Activated CD8-positive, alpha-beta T cell treated with anti-CD3 and anti-CD28 coated beads for 36 hours (primary cell): ENCODE measurements at regions not wholly inside any gene's neighbourhood (a gene's known extent, or its start where the extent isn't known, plus 50 kb on each side); places are given as distances from the start of the nearest gene placed in this dataset.

Experiments used
- ATAC-seq: fragments of 200-7000 bp; cut with Tn5 transposase; one replicate; pipeline ENCODE4 v1.10.0; 2021; ENCODE audit warnings: mild to moderate bottlenecking, moderate library complexity
- CTCF ChIA-PET: fragments of 350-600 bp; sonication (Branson Sonifier 250); formaldehyde crosslinking; loops from one replicate; lab custom pipeline; 2021; ENCODE audit warnings: antibody characterized with exemption; lab: Charles Lee
- POLR2A ChIA-PET: fragments of 350-600 bp; sonication (Branson Sonifier 250); formaldehyde crosslinking; loops from one replicate; lab custom pipeline; 2021; ENCODE audit warnings: antibody characterized with exemption; lab: Charles Lee
- DNase-seq: peaks from one replicate; pipeline ENCODE4 v3.0.0-alpha.2; 2020
- H3K27ac Mint-ChIP-seq: one replicate; pipeline ENCODE4 v1.8.0; 2021; ENCODE audit warnings: mild to moderate bottlenecking, mixed read lengths
- H3K27me3 Mint-ChIP-seq: one replicate; pipeline ENCODE4 v1.8.0; 2021; ENCODE audit warnings: mixed read lengths
- H3K36me3 Mint-ChIP-seq: one replicate; pipeline ENCODE4 v1.8.0; 2021; ENCODE audit warnings: low read depth, mixed read lengths
- H3K4me1 Mint-ChIP-seq: one replicate; pipeline ENCODE4 v1.8.0; 2021; ENCODE audit warnings: low read depth, mixed read lengths
- H3K4me3 Mint-ChIP-seq: one replicate; pipeline ENCODE4 v1.8.0; 2021; ENCODE audit warnings: mild to moderate bottlenecking, moderate library complexity, mixed read lengths
- H3K9me3 Mint-ChIP-seq: one replicate; pipeline ENCODE4 v1.8.0; 2021; ENCODE audit warnings: mixed read lengths
- CTCF ChIP-seq: fragments of 200-600 bp; IDR thresholded peaks from one replicate; pipeline ENCODE4 v1.8.0; 2022; ENCODE audit warnings: antibody characterized with exemption, mild to moderate bottlenecking
- intact Hi-C: fragments of 100-400 bp; cut with micrococcal nuclease; formaldehyde crosslinking; loops from one replicate; pipeline ENCODE4 v1.10.0; 2022

- no peak for ATAC-seq
- Mint-ChIP-seq H3K4me1 (no peaks in the 10 kb centered on the region), H3K27me3 (peaks cover 5% of the 10 kb centered on the region), H3K4me3 (no peak overlapping the region), H3K27ac (no peak overlapping the region), H3K36me3 (no peaks in the 10 kb centered on the region), H3K9me3 (no peaks in the 10 kb centered on the region)
- DNase-seq: no peak
- ChIA-PET POLR2A (no interaction called here), CTCF (no interaction called here)
- intact Hi-C loops: no loop called here
- no peak for TF ChIP-seq CTCF
These were observed 132.1 kb upstream of the MOCS1 start for GRCh38 chr6:40066372-40066771.

- no peak for DNase-seq
- no peak overlapping the region for H3K27ac Mint-ChIP-seq
- H3K36me3 Mint-ChIP-seq: no peaks in the 10 kb centered on the region
- TF ChIP-seq CTCF: no peak
- H3K27me3 Mint-ChIP-seq: peaks cover 4% of the 10 kb centered on the region
- ATAC-seq: no peak
- intact Hi-C loops: no loop called here
- H3K4me3 Mint-ChIP-seq: no peak overlapping the region
- ChIA-PET POLR2A (no interaction called here), CTCF (no interaction called here)
- peaks cover 2% of the 10 kb centered on the region for H3K9me3 Mint-ChIP-seq
- H3K4me1 Mint-ChIP-seq: no peaks in the 10 kb centered on the region
These were observed 122.6 kb upstream of the MOCS1 start for GRCh38 chr6:40056865-40057264.

- H3K27ac Mint-ChIP-seq: no peak overlapping the region
- no peak for TF ChIP-seq CTCF
- ChIA-PET CTCF (no interaction called here), POLR2A (no interaction called here)
- peaks cover 9% of the 10 kb centered on the region for H3K27me3 Mint-ChIP-seq
- no peaks in the 10 kb centered on the region for H3K36me3 Mint-ChIP-seq
- intact Hi-C loops: no loop called here
- no peak for ATAC-seq
- H3K9me3 Mint-ChIP-seq: peaks cover 2% of the 10 kb centered on the region
- no peak overlapping the region for H3K4me3 Mint-ChIP-seq
- DNase-seq: no peak
- no peaks in the 10 kb centered on the region for H3K4me1 Mint-ChIP-seq
These were observed 120.3 kb upstream of the MOCS1 start for GRCh38 chr6:40054602-40055001.

GRCh38 chr6:40054186-40054585, 119.9 kb upstream of the MOCS1 start:
- Mint-ChIP-seq H3K27ac (no peak overlapping the region), H3K9me3 (peaks cover 2% of the 10 kb centered on the region), H3K4me3 (no peak overlapping the region), H3K27me3 (peaks cover 12% of the 10 kb centered on the region), H3K4me1 (no peaks in the 10 kb centered on the region), H3K36me3 (no peaks in the 10 kb centered on the region)
- POLR2A ChIA-PET: no interaction called here
- ATAC-seq: no peak
- intact Hi-C loops: no loop called here
- TF ChIP-seq CTCF: no peak
- no peak for DNase-seq
- CTCF ChIA-PET: no interaction called here

- Mint-ChIP-seq H3K4me1 (no peaks in the 10 kb centered on the region), H3K36me3 (no peaks in the 10 kb centered on the region), H3K27ac (no peak overlapping the region), H3K4me3 (no peak overlapping the region), H3K9me3 (no peaks in the 10 kb centered on the region), H3K27me3 (peaks cover 11% of the 10 kb centered on the region)
- ChIA-PET CTCF (no interaction called here), POLR2A (no interaction called here)
- TF ChIP-seq CTCF: no peak
- DNase-seq: no peak
- intact Hi-C loops: no loop called here
- ATAC-seq: no peak
These were observed 114.9 kb upstream of the MOCS1 start for GRCh38 chr6:40049128-40049527.
